Psoas muscle (tissue), 7 donors: ENCODE measurements at regions not wholly inside any gene's neighbourhood (a gene's known extent, or its start where the extent isn't known, plus 50 kb on each side); places are given as distances from the start of the nearest gene placed in this dataset.

Experiments used
- ATAC-seq, 4 donors: fragments of 200-7000 bp; cut with Tn5 transposase; one replicate each; pipeline ENCODE4 v1.9.1; 2020; ENCODE audit warnings: moderate library complexity in 3 of 4, mild to moderate bottlenecking in 2 of 4
- DNase-seq, 2 donors: peaks; one replicate each; pipeline ENCODE4 v3.0.0-alpha.2; 2020
- H3K27ac ChIP-seq: fragments of 200-600 bp; one replicate; pipeline ENCODE4 v1.8.0; 2022
- H3K27me3 ChIP-seq, 3 donors: fragments of 200-600 bp in 1 of 3; one replicate each; pipeline versions ENCODE4 v1.6.1 to v1.8.0; 2013 to 2022; ENCODE audit warnings: low read length in 2 of 3, mild to moderate bottlenecking in 2 of 3, moderate library complexity in 1 of 3; ENCODE audit not compliant: insufficient read depth in 3 of 3
- H3K36me3 ChIP-seq, 2 donors: fragments of 200-600 bp in 1 of 2; one replicate each; pipeline versions ENCODE4 v1.6.1 to v1.8.0; 2013 to 2022; ENCODE audit warnings: low read depth in 1 of 2, mild to moderate bottlenecking in 1 of 2, moderate library complexity in 1 of 2; ENCODE audit not compliant: insufficient read depth in 1 of 2
- H3K4me1 ChIP-seq: fragments of 200-600 bp; one replicate; pipeline ENCODE4 v1.8.0; 2022
- H3K4me3 ChIP-seq: fragments of 200-600 bp; one replicate; pipeline ENCODE4 v1.8.0; 2022; ENCODE audit warnings: mild to moderate bottlenecking
- H3K9me3 ChIP-seq: fragments of 200-600 bp; one replicate; pipeline ENCODE4 v1.8.0; 2022
- WGBS, 3 donors: extraction: QIAGEN DNeasy Blood & Tissue Kit; methylation state at CpG; one replicate each; pipeline versions ENCODE4 v1.1.6 to v1.1.7; 2013; 5-methylcytosine and 5-hydroxymethylcytosine counted together
- intact Hi-C, 2 donors: fragments of 100-400 bp; cut with DNase I; formaldehyde crosslinking; loops; one replicate each; pipeline versions ENCODE4 v1.11.0 to v1.14.2; 2022
- TF ChIP-seq, protein P1 (sequence below): fragments of 200-600 bp; IDR thresholded peaks from one replicate; pipeline ENCODE4 v1.8.0; 2022; ENCODE audit warnings: antibody characterized with exemption
- donor health status: healthy with polysubstance abuse.
- donor health status: DM: no; HTN: no; CAD: no; lungs with moderate emphysema.
- donor health status: Bipolar disorder and iron deficiency.
- donor health status: healthy.
- donor health status: DM: yes; HTN: yes; CAD: no.
- donor health status: DM: no; HTN: no; CAD: no.
- donor health status: DM: yes; HTN: yes; CAD: no.

DNA sequence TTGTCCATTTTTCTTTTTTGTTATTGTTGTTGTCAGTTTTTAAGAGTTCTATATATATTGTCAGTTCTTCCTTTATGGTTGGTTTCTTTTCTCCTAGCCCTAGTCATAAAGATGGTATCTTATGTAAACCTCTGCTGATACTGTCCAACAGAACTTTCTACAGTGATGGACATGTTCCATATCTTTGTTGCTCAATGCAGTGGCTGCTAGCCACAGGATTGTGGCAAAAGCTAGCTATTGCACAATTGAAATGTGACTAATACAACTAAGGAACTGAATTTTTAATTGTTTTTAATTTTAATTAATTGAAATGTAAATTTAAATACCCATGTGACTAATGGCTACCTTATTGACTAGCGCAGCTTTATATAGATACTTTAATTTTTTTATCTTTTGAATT is 411.8 kb upstream of the PTBP2 start:
- no peak overlapping the region for H3K27ac ChIP-seq
- no peaks in the 10 kb centered on the region for H3K4me1 ChIP-seq

DNA sequence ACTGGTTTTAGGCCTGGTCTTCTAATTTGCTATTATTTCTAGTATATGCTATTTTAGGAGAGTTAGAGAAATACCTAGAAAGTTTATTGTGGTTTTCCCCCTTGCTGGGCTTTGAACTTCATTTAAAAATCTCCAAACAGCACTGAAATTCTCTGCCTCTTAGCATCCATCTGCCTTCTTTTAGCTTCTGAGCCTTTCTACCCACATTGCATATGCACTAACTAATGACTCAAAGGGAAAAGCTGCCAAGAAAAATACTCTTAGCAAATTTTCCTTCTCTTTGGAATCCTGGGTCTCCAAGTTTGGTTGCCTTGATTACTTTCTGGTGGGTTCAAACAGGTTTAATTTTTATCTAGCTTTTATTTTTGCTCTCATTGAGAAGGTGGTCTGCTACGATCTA is 408.4 kb upstream of the PTBP2 start:
- DNase-seq (no peak), ATAC-seq (no peak)
- 89 to 95% (median 93%) methylated on average over 1 of the region's 1 CpG for WGBS, 3 donors
- H3K9me3 ChIP-seq: no peaks in the 10 kb centered on the region
- intact Hi-C loops: no loop called here
- TF ChIP-seq, protein P1, sequence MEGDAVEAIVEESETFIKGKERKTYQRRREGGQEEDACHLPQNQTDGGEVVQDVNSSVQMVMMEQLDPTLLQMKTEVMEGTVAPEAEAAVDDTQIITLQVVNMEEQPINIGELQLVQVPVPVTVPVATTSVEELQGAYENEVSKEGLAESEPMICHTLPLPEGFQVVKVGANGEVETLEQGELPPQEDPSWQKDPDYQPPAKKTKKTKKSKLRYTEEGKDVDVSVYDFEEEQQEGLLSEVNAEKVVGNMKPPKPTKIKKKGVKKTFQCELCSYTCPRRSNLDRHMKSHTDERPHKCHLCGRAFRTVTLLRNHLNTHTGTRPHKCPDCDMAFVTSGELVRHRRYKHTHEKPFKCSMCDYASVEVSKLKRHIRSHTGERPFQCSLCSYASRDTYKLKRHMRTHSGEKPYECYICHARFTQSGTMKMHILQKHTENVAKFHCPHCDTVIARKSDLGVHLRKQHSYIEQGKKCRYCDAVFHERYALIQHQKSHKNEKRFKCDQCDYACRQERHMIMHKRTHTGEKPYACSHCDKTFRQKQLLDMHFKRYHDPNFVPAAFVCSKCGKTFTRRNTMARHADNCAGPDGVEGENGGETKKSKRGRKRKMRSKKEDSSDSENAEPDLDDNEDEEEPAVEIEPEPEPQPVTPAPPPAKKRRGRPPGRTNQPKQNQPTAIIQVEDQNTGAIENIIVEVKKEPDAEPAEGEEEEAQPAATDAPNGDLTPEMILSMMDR: no peak
- H3K4me3 ChIP-seq: no peak overlapping the region
- H3K27me3 ChIP-seq: no peaks in the 10 kb centered on the region
- no peaks in the 10 kb centered on the region for H3K36me3 ChIP-seq
- H3K4me1 ChIP-seq: no peaks in the 10 kb centered on the region
- H3K27ac ChIP-seq: no peak overlapping the region

More for the DNA sequence above, 411.8 kb upstream of the PTBP2 start:
- H3K36me3 ChIP-seq: no peaks in the 10 kb centered on the region
- peak in 1 of 4 donors; percentile 50 for ATAC-seq
- WGBS, 3 donors: 90 to 93% (median 93%) methylated on average over 1 of the region's 1 CpG
- no peak for DNase-seq
- no peaks in the 10 kb centered on the region for H3K27me3 ChIP-seq
- no peak overlapping the region for H3K4me3 ChIP-seq
- TF ChIP-seq, protein P1: no peak
- intact Hi-C loops: no loop called here
- H3K9me3 ChIP-seq: no peaks in the 10 kb centered on the region

DNA sequence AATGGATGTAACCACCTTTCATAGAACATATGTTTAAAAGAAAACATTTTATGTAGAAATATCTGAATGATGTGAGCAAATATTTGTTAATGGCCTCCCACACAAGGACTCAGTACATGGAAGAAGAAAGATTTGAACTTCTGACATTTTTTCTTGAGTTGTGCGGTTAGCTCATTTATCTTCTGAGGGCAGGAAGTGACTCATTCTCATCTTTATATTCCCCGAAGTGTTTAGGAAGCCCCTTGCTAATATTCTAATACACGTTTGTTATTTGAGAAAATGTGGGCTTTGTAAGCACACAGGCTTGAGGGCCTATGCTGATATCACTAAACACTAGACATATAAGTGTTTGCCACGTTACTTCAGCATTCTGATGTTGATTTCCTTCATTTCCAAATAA is 392.5 kb upstream of the PTBP2 start:
- DNase-seq: no peak
- TF ChIP-seq, protein P1: no peak
- WGBS, 3 donors: 56 to 60% (median 59%) methylated on average over 4 of the region's 4 CpGs
- no peak for ATAC-seq
- no peak overlapping the region for H3K27ac ChIP-seq
- no peaks in the 10 kb centered on the region for H3K27me3 ChIP-seq
- no peaks in the 10 kb centered on the region for H3K4me1 ChIP-seq
- no peaks in the 10 kb centered on the region for H3K36me3 ChIP-seq
- intact Hi-C loops: no loop called here
- no peaks in the 10 kb centered on the region for H3K9me3 ChIP-seq
- no peak overlapping the region for H3K4me3 ChIP-seq

DNA sequence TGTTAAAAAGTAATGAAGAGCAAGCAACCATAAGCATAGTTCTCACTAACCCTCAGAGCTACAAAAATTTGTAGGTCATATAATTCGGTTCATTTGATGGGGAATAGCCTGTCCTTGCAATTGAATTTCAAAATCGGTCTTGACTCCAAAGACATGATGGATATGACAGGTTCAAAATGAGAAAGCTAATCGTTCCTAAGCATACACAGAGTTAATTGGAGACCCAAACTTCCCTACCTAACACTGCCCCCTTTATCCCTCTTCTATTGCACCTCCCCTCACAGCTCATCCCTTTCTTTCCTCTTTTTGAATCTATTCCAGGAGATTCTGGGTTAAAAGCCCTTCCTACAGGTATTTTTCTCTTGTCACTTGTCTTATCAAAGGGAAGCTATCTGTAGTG is 390.0 kb upstream of the PTBP2 start:
- ATAC-seq (no peak), DNase-seq (no peak)
- Histone ChIP-seq H3K27ac (no peak overlapping the region), H3K9me3 (no peaks in the 10 kb centered on the region), H3K36me3 (no peaks in the 10 kb centered on the region), H3K4me3 (no peak overlapping the region), H3K4me1 (no peaks in the 10 kb centered on the region), H3K27me3 (no peaks in the 10 kb centered on the region)
- intact Hi-C loops: no loop called here
- TF ChIP-seq, protein P1: no peak
- 73 to 81% (median 75%) methylated on average over 3 of the region's 3 CpGs for WGBS, 3 donors

- TF ChIP-seq, protein P1: no peak
- DNase-seq (no peak), ATAC-seq (no peak)
- 75 to 90% (median 79%) methylated on average over 4 of the region's 4 CpGs for WGBS, 3 donors
- Histone ChIP-seq H3K27me3 (no peaks in the 10 kb centered on the region), H3K9me3 (no peaks in the 10 kb centered on the region), H3K4me3 (no peak overlapping the region), H3K4me1 (no peaks in the 10 kb centered on the region), H3K27ac (no peak overlapping the region), H3K36me3 (no peaks in the 10 kb centered on the region)
- intact Hi-C loops: no loop called here
Observed at GRCh38 chr1:96333522-96334235, 387.9 kb upstream of the PTBP2 start.
